Erythroblast (primary cell): ENCODE measurements at regions not wholly inside any gene's neighbourhood (a gene's known extent, or its start where the extent isn't known, plus 50 kb on each side); places are given as distances from the start of the nearest gene placed in this dataset.

ENCODE experiments used
- DNase-seq, 2 experiments: peaks; one replicate each; lab custom pipeline; 2025; lab: John Stamatoyannopoulos, UW
- GATA1 ChIP-seq: IDR thresholded peaks from 2 replicates; pipeline ENCODE4 v1.6.1; 2011; ENCODE audit warnings: low read depth, mild to moderate bottlenecking, control low read depth, low read length, moderate library complexity
- POLR2A ChIP-seq: IDR thresholded peaks from 2 replicates; pipeline ENCODE4 v1.6.1; 2011; ENCODE audit warnings: mild to moderate bottlenecking, low read length

DNA sequence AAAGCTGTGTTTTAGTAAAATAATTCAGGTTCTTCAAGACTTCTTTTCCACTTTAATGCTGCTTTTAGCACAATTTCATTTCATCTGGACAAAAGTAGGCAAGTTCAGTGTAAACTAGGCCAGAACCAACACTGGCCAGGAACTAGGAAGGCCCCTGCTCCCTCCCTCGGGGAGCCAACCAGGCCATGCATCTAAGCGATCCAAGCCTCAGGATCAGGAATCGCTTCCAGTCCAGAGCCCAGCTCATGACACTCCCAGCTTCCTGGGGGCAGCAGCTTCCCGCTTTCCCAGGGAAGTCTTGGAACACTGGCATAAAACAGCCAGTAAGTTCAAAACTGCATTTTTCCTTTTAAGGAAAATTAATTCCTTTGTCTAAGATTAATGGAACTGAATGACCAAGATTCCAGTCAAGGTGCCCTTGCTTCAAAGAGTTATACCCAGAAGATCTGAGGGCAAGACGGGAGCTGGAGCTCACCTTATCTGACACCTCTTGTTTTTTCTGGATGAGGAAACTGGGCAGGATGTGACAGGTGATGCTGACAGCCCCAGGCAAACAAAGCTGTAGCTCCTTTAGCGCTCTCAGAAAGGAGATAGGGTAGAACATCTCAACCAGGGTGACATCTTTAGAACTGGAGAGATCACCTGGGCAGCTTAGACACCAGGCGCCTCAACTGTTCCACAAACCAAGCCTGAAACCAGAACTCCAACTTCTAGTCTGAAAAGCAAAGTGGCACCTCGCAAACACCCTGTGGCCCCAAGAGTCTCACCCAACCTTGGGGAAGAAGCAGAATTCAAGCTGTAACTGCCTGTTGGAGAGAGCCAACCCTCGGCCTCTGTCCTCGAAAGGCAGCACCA is 61.4 kb upstream of the PNMA1 start:
- DNase-seq, result no peak
- TF ChIP-seq GATA1, result no peak
- TF ChIP-seq POLR2A, result no peak

DNA sequence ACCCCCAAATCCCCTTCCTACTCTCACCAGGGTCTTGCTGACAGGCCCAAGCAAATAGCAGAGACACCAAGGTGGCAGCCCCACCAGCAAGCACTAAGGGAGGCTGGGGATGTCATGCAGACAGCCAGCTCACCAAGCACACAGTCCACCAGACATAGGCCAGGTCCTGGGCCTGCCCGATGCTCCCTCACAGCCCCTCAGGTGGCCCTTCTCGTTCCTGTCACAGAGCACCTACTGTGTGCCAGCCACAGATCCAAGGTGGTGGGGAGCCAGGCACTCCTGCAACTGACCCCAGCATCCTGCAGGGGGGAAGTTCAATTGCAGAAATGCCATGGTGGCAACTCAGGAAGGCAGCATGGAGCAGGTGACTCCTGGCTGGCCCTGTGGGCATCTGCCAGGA is 60.5 kb upstream of the PNMA1 start:
- no peak for TF ChIP-seq GATA1
- no peak for TF ChIP-seq POLR2A
- DNase-seq, result no peak

DNA sequence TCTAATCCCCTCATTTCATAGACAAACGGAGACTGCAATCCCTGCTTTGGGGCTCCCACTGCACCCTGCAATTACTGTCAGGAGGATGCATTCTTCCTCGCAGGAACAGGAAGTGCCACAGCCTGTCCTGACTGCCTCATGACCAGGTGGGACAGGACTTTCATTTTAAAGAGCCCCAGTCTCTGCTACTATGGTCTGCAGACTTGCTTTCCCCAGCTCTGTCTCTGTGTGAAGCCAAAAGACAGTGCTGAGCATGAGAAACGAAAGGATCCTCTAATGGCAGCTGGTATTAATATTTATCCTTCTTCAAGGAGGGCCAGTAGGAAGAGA is 60.0 kb upstream of the PNMA1 start:
- DNase-seq, result no peak
- no peak for TF ChIP-seq POLR2A
- no peak for TF ChIP-seq GATA1

DNA sequence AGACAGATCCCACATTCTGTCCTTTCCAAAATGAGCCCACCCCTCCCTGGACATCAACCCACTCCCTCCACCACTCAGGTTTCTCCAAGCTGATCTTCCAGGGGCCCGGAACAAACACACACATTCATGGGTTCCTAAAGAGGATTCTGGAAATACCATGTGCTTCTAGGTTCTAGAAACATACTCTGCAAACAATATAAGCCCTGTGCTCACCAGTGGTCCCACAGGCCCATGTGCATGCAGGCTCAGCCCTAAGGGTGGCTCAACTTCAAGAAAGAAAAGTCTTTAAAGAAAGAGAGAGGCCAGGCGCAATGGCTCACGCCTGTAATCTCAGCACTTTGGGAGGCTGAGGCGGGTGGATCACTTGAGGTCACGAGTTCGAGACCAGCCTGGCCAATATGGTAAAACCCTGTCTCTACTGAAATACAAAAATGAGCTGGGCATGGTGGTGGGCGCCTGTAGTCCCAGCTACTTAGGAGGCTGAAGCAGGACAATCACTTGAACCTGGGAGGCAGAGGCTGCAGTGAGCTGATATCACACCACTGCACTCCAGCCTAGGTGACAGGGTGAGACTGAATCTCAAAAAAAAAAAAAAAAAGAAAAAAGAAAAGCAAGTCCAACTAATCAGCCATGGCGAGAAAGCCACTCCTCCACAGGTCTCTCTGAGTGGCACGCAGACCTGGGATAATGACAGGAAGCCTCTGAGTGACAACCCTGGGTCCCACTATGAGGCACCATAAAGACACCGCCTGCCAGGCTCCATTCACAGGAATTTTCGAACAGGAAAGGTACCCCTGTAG is 59.5 kb upstream of the PNMA1 start:
- no peak for DNase-seq
- TF ChIP-seq POLR2A, result no peak
- TF ChIP-seq GATA1, result no peak

DNA sequence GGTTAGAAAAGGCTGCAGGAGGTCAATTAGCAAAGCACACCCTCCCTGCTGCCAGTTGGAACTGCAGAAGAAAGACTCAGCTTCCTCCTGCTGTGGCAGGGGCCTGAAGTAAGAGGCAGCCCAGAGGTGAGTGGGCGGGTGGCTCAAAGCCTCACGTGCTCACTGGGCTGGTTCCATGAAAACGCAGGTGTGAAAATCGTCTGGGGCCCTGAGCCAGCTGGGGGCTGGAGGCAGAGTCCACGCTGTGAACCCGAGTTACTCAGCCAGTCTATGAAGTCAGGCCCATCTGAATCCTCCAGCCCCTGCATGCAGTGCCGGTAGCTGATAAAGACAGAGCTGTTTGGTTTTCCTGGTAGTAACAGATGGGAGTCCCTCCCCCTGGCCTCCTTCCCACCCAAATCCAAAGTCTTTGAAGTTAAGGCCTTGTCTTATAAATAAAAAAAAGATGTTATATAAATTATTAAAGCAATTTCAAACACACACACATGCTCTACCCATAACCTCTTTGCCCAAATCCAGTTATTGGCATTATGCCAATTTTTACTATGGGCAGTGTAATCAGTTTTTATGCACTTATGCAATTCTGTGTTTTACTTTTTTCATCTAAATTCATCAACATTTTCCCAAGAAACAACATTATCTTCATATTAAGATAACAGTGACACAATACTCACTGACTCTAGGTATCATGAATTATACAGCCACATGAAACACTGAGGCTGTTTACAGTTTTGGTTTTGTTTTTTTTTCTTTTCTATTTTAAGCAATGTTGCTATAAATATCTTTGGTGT is 57.9 kb upstream of the PNMA1 start:
- peak; percentile 93 to 95 for DNase-seq
- TF ChIP-seq POLR2A (peak; percentile 27), GATA1 (no peak)

DNA sequence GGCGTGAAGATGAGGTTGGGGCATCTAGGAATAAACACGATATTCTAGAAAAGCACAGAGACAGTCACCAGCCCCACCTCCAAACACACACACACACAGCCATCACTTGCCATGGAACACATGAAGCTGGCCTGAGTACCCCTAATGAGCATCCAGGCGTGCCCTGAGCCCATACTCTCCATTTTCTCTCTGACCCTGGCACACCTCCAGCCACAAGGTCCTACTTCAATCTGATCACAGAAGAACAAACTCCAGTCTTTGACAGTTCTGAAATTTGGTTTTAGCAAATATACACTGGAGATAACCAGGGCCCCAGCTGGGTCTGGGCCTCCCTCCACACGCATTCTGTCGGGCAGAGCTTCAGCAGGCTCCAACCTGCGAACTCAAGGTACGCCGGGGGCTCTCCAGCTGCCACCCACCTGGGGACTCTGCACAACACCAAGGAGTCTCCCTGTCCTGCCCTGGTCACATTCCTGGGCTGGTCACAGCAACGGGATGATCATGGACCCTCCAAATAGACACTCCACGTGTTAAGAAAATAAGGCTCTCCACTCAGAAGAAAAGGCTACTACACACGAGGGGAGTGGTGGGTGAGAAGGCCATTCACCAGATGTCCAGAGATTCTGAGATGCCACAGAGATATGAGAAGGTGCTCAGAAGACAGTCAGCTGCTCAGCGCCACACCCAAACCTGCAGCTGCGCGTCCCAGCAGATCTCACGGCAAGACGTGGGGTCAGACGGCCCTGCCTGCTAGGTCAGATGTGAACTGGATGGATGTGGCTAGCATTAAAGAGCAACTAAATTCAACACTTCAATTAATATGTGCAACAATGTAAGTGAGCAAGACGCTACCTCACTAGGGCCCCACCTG is 57.0 kb upstream of the PNMA1 start:
- TF ChIP-seq GATA1 (no peak), POLR2A (no peak)
- DNase-seq, result no peak

DNA sequence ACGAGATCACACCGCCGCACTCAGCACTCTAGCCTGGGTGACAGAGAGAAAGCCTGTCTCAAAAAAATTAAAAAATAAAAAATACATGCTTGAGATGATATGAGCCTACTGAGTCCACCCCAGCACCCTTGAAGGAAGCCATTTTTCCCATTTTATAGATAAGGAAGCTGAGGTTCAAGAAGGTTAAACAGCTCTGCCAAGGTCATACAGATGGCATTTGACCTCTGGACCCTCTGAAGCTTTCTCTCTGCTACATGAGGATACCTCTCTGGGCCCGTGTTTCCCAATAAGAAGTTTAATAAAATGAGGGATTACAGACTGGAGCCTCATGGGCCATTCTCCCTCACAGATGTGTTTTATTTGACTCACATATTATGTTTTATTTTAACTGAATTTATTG is 53.9 kb upstream of the PNMA1 start:
- no peak for DNase-seq
- TF ChIP-seq GATA1, result no peak
- no peak for TF ChIP-seq POLR2A

DNA sequence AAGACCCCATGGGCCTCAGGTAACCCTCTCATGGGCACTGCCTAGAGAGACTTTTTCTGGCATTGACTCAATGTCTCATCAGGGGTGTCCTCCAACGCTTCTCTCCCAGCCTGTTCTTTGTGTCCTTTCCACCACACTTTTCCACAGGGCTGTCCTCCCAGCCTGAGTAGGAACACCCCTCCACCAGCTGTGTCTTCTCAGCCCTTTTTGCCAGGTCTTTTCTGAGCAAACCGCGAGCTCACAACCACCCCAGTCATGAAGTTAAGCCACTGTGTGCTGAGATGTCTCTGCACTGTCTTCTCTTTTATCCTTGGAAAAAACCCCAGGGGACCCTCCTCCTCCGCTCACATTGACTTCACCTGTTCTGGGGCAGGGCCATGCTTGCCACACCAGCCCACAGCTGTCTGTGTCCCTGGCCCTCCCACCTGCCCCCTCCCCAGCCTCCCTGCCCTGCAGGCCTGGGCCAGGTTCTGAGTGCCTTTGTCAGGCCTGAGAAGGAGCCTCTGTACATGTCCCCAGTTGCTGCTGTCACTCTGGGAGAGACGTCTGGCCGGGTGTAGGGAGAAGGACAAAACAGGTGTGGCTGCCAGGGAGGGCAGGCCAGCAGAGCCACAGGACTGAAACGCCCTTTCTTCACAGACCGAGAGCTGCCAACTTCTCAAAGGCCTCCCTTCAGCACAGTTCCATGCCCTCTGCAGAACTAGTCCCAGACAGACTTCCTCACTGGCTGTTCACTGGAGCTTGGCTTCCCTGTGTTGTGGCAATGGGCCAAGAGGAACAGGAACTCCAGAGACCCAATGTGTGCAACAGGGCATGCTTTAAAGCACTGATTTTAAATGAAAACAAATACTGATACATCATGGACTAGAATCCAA is 50.5 kb upstream of the PNMA1 start:
- no peak for DNase-seq
- TF ChIP-seq POLR2A (no peak), GATA1 (no peak)
